ENCODE measurements at regions not wholly inside any gene's neighbourhood (a gene's known extent, or its start where the extent isn't known, plus 50 kb on each side); places are given as distances from the start of the nearest gene placed in this dataset.

- ChIA-PET CTCF (no interaction called here), POLR2A (no interaction called here)
- Histone ChIP-seq H2AFZ (ENCODE audit: low read depth, low read length) (no peak overlapping the region), H3K27me3 (ENCODE audit: control insufficient read depth in 2 of 2, insufficient read depth in 2 of 2, low read length in 2 of 2) (no peaks in the 10 kb centered on the region), H3K79me2 (ENCODE audit: control insufficient read depth, insufficient read depth, low read length) (no peaks in the 10 kb centered on the region), H3K27ac (ENCODE audit: insufficient read depth, low read depth, low read length) (no peak overlapping the region), H3K9me3 (replicated peaks; ENCODE audit: control insufficient read depth, insufficient read depth, low read length) (no peaks in the 10 kb centered on the region), H3K4me3 (replicated peaks in 1 of 3; ENCODE audit: insufficient read depth in 1 of 3, low read depth in 1 of 3, low read length in 3 of 3) (no peak overlapping the region), H3K4me1 (ENCODE audit: control insufficient read depth, extremely low read depth, insufficient read depth, low read length) (no peaks in the 10 kb centered on the region), H3K36me3 (ENCODE audit: control insufficient read depth in 2 of 2, extremely low read depth in 1 of 2, insufficient read depth in 2 of 2, low read length in 2 of 2) (no peaks in the 10 kb centered on the region), H4K20me1 (replicated peaks; ENCODE audit: control insufficient read depth, extremely low read depth, insufficient read depth, low read length) (no peaks in the 10 kb centered on the region), H3K9me1 (replicated peaks; ENCODE audit: control insufficient read depth, extremely low read depth, insufficient read depth, low read length) (no peaks in the 10 kb centered on the region), H3K4me2 (ENCODE audit: insufficient read depth, low read length) (no peak overlapping the region), H3K9ac (replicated peaks; ENCODE audit: extremely low read depth, insufficient read depth, low read length) (no peak overlapping the region)
- BruUV-seq (replicated peaks) = no TSS peak
- dilution Hi-C loops (cut with MboI; ENCODE audit: extremely low pct_ligation_motif_present, low sequenced_read_pairs) (no loop called here), intact Hi-C loops (cut with micrococcal nuclease) (no loop called here)
- FAIRE-seq (no peak), DNase-seq (ENCODE audit: low read depth, low spot score) (no peak)
- no peak for TF ChIP-seq FOS (IDR thresholded peaks at IDR 0.05; ENCODE audit: borderline replicate concordance, insufficient read depth, low read length)
- no peak for TF ChIP-seq POLR2AphosphoS5 (IDR thresholded peaks at IDR 0.05; ENCODE audit: insufficient read depth, low read depth, low read length)
- TF ChIP-seq, protein P1, sequence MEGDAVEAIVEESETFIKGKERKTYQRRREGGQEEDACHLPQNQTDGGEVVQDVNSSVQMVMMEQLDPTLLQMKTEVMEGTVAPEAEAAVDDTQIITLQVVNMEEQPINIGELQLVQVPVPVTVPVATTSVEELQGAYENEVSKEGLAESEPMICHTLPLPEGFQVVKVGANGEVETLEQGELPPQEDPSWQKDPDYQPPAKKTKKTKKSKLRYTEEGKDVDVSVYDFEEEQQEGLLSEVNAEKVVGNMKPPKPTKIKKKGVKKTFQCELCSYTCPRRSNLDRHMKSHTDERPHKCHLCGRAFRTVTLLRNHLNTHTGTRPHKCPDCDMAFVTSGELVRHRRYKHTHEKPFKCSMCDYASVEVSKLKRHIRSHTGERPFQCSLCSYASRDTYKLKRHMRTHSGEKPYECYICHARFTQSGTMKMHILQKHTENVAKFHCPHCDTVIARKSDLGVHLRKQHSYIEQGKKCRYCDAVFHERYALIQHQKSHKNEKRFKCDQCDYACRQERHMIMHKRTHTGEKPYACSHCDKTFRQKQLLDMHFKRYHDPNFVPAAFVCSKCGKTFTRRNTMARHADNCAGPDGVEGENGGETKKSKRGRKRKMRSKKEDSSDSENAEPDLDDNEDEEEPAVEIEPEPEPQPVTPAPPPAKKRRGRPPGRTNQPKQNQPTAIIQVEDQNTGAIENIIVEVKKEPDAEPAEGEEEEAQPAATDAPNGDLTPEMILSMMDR (IDR thresholded peaks at IDR 0.05; ENCODE audit: extremely low read depth in 1 of 2, insufficient read depth in 1 of 2, low read depth in 1 of 2, low read length in 2 of 2) = no peak
Measured at GRCh38 chr5:107126341-107126740, 544.4 kb downstream of the EFNA5 start.

GRCh38 chr5:107124376-107124775 is 546.4 kb downstream of the EFNA5 start:
- Histone ChIP-seq H3K9ac (replicated peaks; ENCODE audit: extremely low read depth, insufficient read depth, low read length) (no peak overlapping the region), H2AFZ (ENCODE audit: low read depth, low read length) (no peak overlapping the region), H3K27ac (ENCODE audit: insufficient read depth, low read depth, low read length) (no peak overlapping the region), H3K79me2 (ENCODE audit: control insufficient read depth, insufficient read depth, low read length) (no peaks in the 10 kb centered on the region), H3K9me3 (replicated peaks; ENCODE audit: control insufficient read depth, insufficient read depth, low read length) (no peaks in the 10 kb centered on the region), H4K20me1 (replicated peaks; ENCODE audit: control insufficient read depth, extremely low read depth, insufficient read depth, low read length) (no peaks in the 10 kb centered on the region), H3K36me3 (ENCODE audit: control insufficient read depth in 2 of 2, extremely low read depth in 1 of 2, insufficient read depth in 2 of 2, low read length in 2 of 2) (no peaks in the 10 kb centered on the region), H3K4me1 (ENCODE audit: control insufficient read depth, extremely low read depth, insufficient read depth, low read length) (no peaks in the 10 kb centered on the region), H3K27me3 (ENCODE audit: control insufficient read depth in 2 of 2, insufficient read depth in 2 of 2, low read length in 2 of 2) (no peaks in the 10 kb centered on the region), H3K9me1 (replicated peaks; ENCODE audit: control insufficient read depth, extremely low read depth, insufficient read depth, low read length) (no peaks in the 10 kb centered on the region), H3K4me2 (ENCODE audit: insufficient read depth, low read length) (no peak overlapping the region), H3K4me3 (replicated peaks in 1 of 3; ENCODE audit: insufficient read depth in 1 of 3, low read depth in 1 of 3, low read length in 3 of 3) (no peak overlapping the region)
- DNase-seq (ENCODE audit: low read depth, low spot score) = no peak
- intact Hi-C loops (cut with micrococcal nuclease) (no loop called here), dilution Hi-C loops (cut with MboI; ENCODE audit: extremely low pct_ligation_motif_present, low sequenced_read_pairs) (no loop called here)
- FAIRE-seq = no peak
- ChIA-PET CTCF (interaction anchor here (0.9 to 1.6 kb wide), 3 partner anchors 10 to 43 kb away, joined by 3 to 5 read pairs (median 3); no protein-coding TSS in a partner anchor), POLR2A (no interaction called here)
- no TSS peak for BruUV-seq (replicated peaks)
- TF ChIP-seq JUN (IDR thresholded peaks at IDR 0.05; ENCODE audit: borderline replicate concordance, insufficient read depth, insufficient read length, low read depth) = no peak
- no peak for TF ChIP-seq FOS (IDR thresholded peaks at IDR 0.05; ENCODE audit: borderline replicate concordance, insufficient read depth, low read length)
- no peak for TF ChIP-seq GATA2 (IDR thresholded peaks at IDR 0.05; ENCODE audit: insufficient read depth, insufficient read length, low read depth, low read length)
- TF ChIP-seq POLR2AphosphoS5 (IDR thresholded peaks at IDR 0.05; ENCODE audit: insufficient read depth, low read depth, low read length) = no peak
- TF ChIP-seq, protein P1 (IDR thresholded peaks at IDR 0.05; ENCODE audit: extremely low read depth in 1 of 2, insufficient read depth in 1 of 2, low read depth in 1 of 2, low read length in 2 of 2) = no peak
- TF ChIP-seq MYC (IDR thresholded peaks at IDR 0.05; ENCODE audit: low read depth, low read length) = no peak
- no peak for TF ChIP-seq POLR2A (IDR thresholded peaks at IDR 0.05; ENCODE audit: low read depth, low read length)
- TF ChIP-seq MAX (IDR thresholded peaks at IDR 0.05; ENCODE audit: insufficient read depth, insufficient read length) = no peak
- no peak for TF ChIP-seq EZH2 (IDR thresholded peaks at IDR 0.05; ENCODE audit: borderline replicate concordance, low read depth, low read length, severe bottlenecking)

Data from endothelial cell of umbilical vein (primary cell).